DND-41 (cell line): ENCODE measurements at regions not wholly inside any gene's neighbourhood (a gene's known extent, or its start where the extent isn't known, plus 50 kb on each side); places are given as distances from the start of the nearest gene placed in this dataset.

ENCODE experiments used
- ATAC-seq: fragments of 200-7000 bp; cut with Tn5 transposase; 3 replicates; pipeline ENCODE4 v1.9.1; 2021; ENCODE audit warnings: low read depth; ENCODE audit not compliant: insufficient read depth
- DNase-seq: peaks from one replicate; pipeline ENCODE4 v3.0.0-alpha.2; 2020
- H2AFZ ChIP-seq: 2 replicates; pipeline ENCODE4 v1.6.0; 2012; ENCODE audit warnings: low read depth, low read length
- H3K27ac ChIP-seq: 2 replicates; pipeline ENCODE4 v1.5.1; 2012; ENCODE audit warnings: low read length, inconsistent platforms
- H3K27me3 ChIP-seq: fragments of 200-600 bp; sonication (generic); 2 replicates; pipeline ENCODE4 v1.6.0; 2012; ENCODE audit warnings: low read length, mild to moderate bottlenecking, inconsistent platforms; ENCODE audit not compliant: insufficient read depth, poor library complexity
- H3K36me3 ChIP-seq: 2 replicates; pipeline ENCODE4 v1.5.1; 2012; ENCODE audit warnings: low read length, inconsistent platforms; ENCODE audit not compliant: insufficient read depth
- H3K4me1 ChIP-seq: 2 replicates; pipeline ENCODE4 v1.5.1; 2012; ENCODE audit warnings: mild to moderate bottlenecking, low read length; ENCODE audit not compliant: insufficient read depth
- H3K4me2 ChIP-seq: 2 replicates; pipeline ENCODE4 v1.6.0; 2012; ENCODE audit warnings: mild to moderate bottlenecking, moderate library complexity, low read length, inconsistent platforms; ENCODE audit not compliant: insufficient read depth
- H3K4me3 ChIP-seq, 2 experiments: fragments of 200-600 bp in 1 of 2; shearing (Covaris generic) in 1 of 2; 2 replicates each; pipeline ENCODE4 v1.5.1; 2012 to 2016; ENCODE audit warnings: inconsistent platforms in 2 of 2, low read length in 2 of 2, mild to moderate bottlenecking in 2 of 2, low read depth in 1 of 2, moderate library complexity in 1 of 2
- H3K79me2 ChIP-seq: 2 replicates; pipeline ENCODE4 v1.6.0; 2012; ENCODE audit warnings: low read length, inconsistent platforms; ENCODE audit not compliant: insufficient read depth
- H3K9ac ChIP-seq: 2 replicates; pipeline ENCODE4 v1.6.0; 2012; ENCODE audit warnings: low read depth, mild to moderate bottlenecking, inconsistent platforms, low read length, moderate library complexity
- H3K9me3 ChIP-seq: 2 replicates; pipeline ENCODE4 v1.5.1; 2012; ENCODE audit warnings: low read length, moderate library complexity, mild to moderate bottlenecking, inconsistent platforms; ENCODE audit not compliant: insufficient read depth, severe bottlenecking
- H4K20me1 ChIP-seq: 2 replicates; pipeline ENCODE4 v1.6.0; 2012; ENCODE audit warnings: low read length; ENCODE audit not compliant: insufficient read depth
- EZH2 ChIP-seq: IDR thresholded peaks from 3 replicates; pipeline ENCODE4 v1.6.1; 2012; ENCODE audit warnings: borderline replicate concordance, low read depth, mild to moderate bottlenecking, moderate library complexity, low read length, inconsistent platforms; ENCODE audit not compliant: severe bottlenecking
- TF ChIP-seq, protein P1 (sequence below): IDR thresholded peaks from 2 replicates; pipeline ENCODE4 v1.5.1; 2012; ENCODE audit warnings: borderline replicate concordance, low read length, moderate library complexity, mild to moderate bottlenecking; ENCODE audit not compliant: poor library complexity, severe bottlenecking; ENCODE audit errors: extremely low read depth

- Histone ChIP-seq H3K36me3 (no peaks in the 10 kb centered on the region), H4K20me1 (no peaks in the 10 kb centered on the region), H3K9me3 (no peaks in the 10 kb centered on the region), H2AFZ (no peak overlapping the region), H3K4me1 (no peaks in the 10 kb centered on the region), H3K27ac (no peak overlapping the region), H3K4me3 (no peak overlapping the region), H3K79me2 (no peaks in the 10 kb centered on the region), H3K4me2 (no peak overlapping the region), H3K27me3 (no peaks in the 10 kb centered on the region), H3K9ac (no peak overlapping the region)
- ATAC-seq (no peak), DNase-seq (no peak)
- TF ChIP-seq, protein P1, sequence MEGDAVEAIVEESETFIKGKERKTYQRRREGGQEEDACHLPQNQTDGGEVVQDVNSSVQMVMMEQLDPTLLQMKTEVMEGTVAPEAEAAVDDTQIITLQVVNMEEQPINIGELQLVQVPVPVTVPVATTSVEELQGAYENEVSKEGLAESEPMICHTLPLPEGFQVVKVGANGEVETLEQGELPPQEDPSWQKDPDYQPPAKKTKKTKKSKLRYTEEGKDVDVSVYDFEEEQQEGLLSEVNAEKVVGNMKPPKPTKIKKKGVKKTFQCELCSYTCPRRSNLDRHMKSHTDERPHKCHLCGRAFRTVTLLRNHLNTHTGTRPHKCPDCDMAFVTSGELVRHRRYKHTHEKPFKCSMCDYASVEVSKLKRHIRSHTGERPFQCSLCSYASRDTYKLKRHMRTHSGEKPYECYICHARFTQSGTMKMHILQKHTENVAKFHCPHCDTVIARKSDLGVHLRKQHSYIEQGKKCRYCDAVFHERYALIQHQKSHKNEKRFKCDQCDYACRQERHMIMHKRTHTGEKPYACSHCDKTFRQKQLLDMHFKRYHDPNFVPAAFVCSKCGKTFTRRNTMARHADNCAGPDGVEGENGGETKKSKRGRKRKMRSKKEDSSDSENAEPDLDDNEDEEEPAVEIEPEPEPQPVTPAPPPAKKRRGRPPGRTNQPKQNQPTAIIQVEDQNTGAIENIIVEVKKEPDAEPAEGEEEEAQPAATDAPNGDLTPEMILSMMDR = no peak
- TF ChIP-seq EZH2 = no peak
Observed at GRCh38 chr4:114132199-114132598, 152.8 kb upstream of the ARSJ start.

- Histone ChIP-seq H3K36me3 (no peaks in the 10 kb centered on the region), H3K27me3 (no peaks in the 10 kb centered on the region), H3K4me1 (no peaks in the 10 kb centered on the region), H2AFZ (no peak overlapping the region), H4K20me1 (no peaks in the 10 kb centered on the region), H3K27ac (no peak overlapping the region), H3K79me2 (no peaks in the 10 kb centered on the region), H3K4me3 (no peak overlapping the region), H3K4me2 (no peak overlapping the region), H3K9me3 (no peaks in the 10 kb centered on the region), H3K9ac (no peak overlapping the region)
- TF ChIP-seq EZH2 = no peak
- TF ChIP-seq, protein P1 = peak; percentile 37
- DNase-seq = no peak
- ATAC-seq = no peak
Observed at GRCh38 chr4:114132830-114133229, 153.4 kb upstream of the ARSJ start.

DNA sequence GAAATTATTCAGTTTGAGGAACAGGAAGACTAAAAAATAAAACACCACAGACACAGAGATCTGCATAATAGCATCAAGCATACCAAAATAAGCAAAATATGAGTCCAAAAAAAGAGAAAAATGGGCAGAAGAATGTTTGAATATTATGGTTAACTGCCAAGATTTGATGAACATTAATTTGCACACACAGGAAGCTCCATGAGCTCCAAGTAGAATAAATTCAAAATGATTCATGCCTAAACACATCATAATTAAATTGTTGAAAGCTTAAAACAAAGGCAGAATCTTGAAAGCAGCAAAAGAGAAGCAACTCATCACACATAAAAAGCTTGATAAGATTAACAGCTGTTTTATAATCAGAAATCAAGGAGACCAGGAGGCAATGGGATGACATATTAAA, 156.6 kb upstream of the ARSJ start:
- Histone ChIP-seq H3K36me3 (no peaks in the 10 kb centered on the region), H4K20me1 (no peaks in the 10 kb centered on the region), H3K4me1 (no peaks in the 10 kb centered on the region), H3K9ac (no peak overlapping the region), H3K4me2 (no peak overlapping the region), H3K79me2 (no peaks in the 10 kb centered on the region), H3K9me3 (no peaks in the 10 kb centered on the region), H3K27me3 (no peaks in the 10 kb centered on the region), H3K4me3 (no peak overlapping the region), H2AFZ (no peak overlapping the region), H3K27ac (no peak overlapping the region)
- no peak for TF ChIP-seq EZH2
- TF ChIP-seq, protein P1 = no peak
- DNase-seq (no peak), ATAC-seq (no peak)

DNA sequence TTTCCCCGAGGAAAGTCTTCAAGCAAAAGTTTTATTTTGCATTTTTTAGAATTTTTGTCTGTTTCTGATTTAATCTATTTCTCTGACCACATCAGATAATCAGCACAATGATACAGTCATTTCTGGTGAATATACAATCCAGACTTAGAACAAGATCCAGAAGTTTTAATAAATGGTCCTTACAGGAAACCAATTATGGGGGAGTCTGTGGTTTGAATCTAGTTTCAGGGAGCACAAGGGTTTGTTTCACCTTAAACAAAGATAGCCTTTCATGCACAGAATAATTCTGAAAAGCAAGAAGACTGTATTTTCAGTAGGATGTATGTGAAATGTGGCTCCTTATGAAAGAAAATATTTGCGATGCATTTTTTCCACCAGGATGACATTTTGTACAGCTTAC, 158.5 kb upstream of the ARSJ start:
- Histone ChIP-seq H3K27ac (no peak overlapping the region), H3K27me3 (no peaks in the 10 kb centered on the region), H3K9ac (no peak overlapping the region), H4K20me1 (no peaks in the 10 kb centered on the region), H3K4me1 (no peaks in the 10 kb centered on the region), H2AFZ (no peak overlapping the region), H3K9me3 (no peaks in the 10 kb centered on the region), H3K36me3 (no peaks in the 10 kb centered on the region), H3K79me2 (no peaks in the 10 kb centered on the region), H3K4me2 (no peak overlapping the region), H3K4me3 (no peak overlapping the region)
- TF ChIP-seq, protein P1 = no peak
- no peak for TF ChIP-seq EZH2
- DNase-seq (no peak), ATAC-seq (no peak)
